Naive thymus-derived CD8-positive, alpha-beta T cell (primary cell): ENCODE measurements at regions not wholly inside any gene's neighbourhood (a gene's known extent, or its start where the extent isn't known, plus 50 kb on each side); places are given as distances from the start of the nearest gene placed in this dataset.

Source experiments
- ATAC-seq, 2 donors: fragments of 150-1000 bp; cut with Tn5 transposase in 1 of 2; sonication (Bioruptor Pico), chemical (Tn5 transposase) in 1 of 2; 1 replicate in 1 of 2; 2 replicates in 1 of 2; pipeline ENCODE4 v1.10.0; 2021; ENCODE audit warnings: mild to moderate bottlenecking in 2 of 2, moderate library complexity in 2 of 2
- POLR2A ChIA-PET: fragments of 350-600 bp; sonication (Branson Sonifier 250); formaldehyde crosslinking; loops from one replicate; lab custom pipeline; 2021; ENCODE audit warnings: antibody characterized with exemption; lab: Charles Lee
- DNase-seq, 10 donors: peaks; one replicate each; pipeline versions ENCODE4 v3.0.0 to v3.0.0-alpha.2; 2020 to 2022
- H3K27ac Mint-ChIP-seq, 10 donors: one replicate each; pipeline ENCODE4 v1.8.0; 2020 to 2022; ENCODE audit warnings: mild to moderate bottlenecking in 10 of 10, mixed read lengths in 10 of 10, moderate library complexity in 4 of 10, inconsistent platforms in 1 of 10
- H3K27me3 Mint-ChIP-seq, 5 donors: one replicate each; pipeline ENCODE4 v1.8.0; 2021 to 2022; ENCODE audit warnings: mixed read lengths in 5 of 5
- H3K36me3 Mint-ChIP-seq, 3 donors: one replicate each; pipeline ENCODE4 v1.8.0; 2020 to 2022; ENCODE audit warnings: mixed read lengths in 3 of 3, mild to moderate bottlenecking in 2 of 3, inconsistent platforms in 1 of 3
- H3K4me1 Mint-ChIP-seq, 4 donors: one replicate each; pipeline ENCODE4 v1.8.0; 2021 to 2022; ENCODE audit warnings: mixed read lengths in 4 of 4
- H3K4me3 Mint-ChIP-seq, 10 donors: one replicate each; pipeline ENCODE4 v1.8.0; 2020 to 2022; ENCODE audit warnings: mild to moderate bottlenecking in 10 of 10, mixed read lengths in 10 of 10, moderate library complexity in 6 of 10, inconsistent platforms in 1 of 10
- H3K9me3 Mint-ChIP-seq, 9 donors: one replicate each; pipeline ENCODE4 v1.8.0; 2020 to 2022; ENCODE audit warnings: mixed read lengths in 9 of 9, mild to moderate bottlenecking in 3 of 9, inconsistent platforms in 1 of 9, moderate library complexity in 1 of 9

DNA sequence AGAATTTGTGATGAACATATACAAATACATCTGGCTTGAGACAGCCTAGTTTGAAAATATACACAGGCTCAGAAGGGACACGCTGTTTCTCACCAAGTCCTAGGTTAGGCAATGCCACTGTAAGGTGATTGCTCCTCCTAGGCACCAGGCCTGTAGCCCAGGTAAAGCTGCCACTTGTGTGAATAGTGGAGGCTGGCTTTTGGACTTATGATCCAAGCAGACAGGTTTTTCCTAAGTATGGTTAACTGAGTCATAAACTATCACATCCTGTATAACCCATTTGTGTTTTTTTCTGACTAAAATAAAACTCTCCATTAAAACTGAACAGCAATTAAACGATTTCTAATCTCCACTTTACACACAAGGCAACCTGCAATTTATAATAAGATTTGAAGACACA lies 81.0 kb downstream of the SEMA4F start:
- POLR2A ChIA-PET = interaction anchor here (0.6 kb wide), 1 partner anchor 22 kb away, joined by 5 read pairs; no protein-coding TSS in a partner anchor
- DNase-seq = no peak
- Mint-ChIP-seq H3K36me3 (peaks cover 2 to 21% (median 11%) of the 10 kb centered on the region in 3 donors), H3K9me3 (peaks cover 1 to 23% (median 16%) of the 10 kb centered on the region in 9 donors), H3K27me3 (peaks cover 0 to 18% (median 6%) of the 10 kb centered on the region in 5 donors), H3K4me3 (no peak overlapping the region), H3K27ac (no peak overlapping the region), H3K4me1 (peaks cover 0 to 6% (median under 1%) of the 10 kb centered on the region in 4 donors)
- ATAC-seq = no peak

DNA sequence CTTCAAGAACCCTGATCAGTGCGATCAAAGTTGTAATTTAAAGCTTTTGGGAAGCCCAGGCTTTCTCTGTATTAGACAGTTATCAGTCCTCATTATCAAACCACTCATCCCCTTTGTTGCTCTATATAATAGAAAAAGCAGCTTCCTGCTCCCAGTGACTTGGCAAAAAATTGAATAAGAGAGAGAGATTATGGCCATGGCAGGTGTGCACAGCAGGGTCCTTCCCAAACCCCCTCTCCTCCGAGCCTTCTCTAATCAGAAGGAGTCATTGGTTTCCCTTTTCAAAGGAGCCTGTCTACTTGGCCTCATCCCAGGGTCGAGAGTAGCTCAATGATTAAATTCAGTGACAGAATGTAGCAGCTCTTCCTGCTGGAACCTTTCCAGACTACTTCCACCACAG lies 81.5 kb downstream of the SEMA4F start:
- H3K4me1 Mint-ChIP-seq = peaks cover 0 to 6% (median under 1%) of the 10 kb centered on the region in 4 donors
- no peak overlapping the region for H3K27ac Mint-ChIP-seq
- H3K36me3 Mint-ChIP-seq = peaks cover 2 to 17% (median 11%) of the 10 kb centered on the region in 3 donors
- POLR2A ChIA-PET = no interaction called here
- ATAC-seq = no peak
- H3K27me3 Mint-ChIP-seq = peaks cover 0 to 18% (median 6%) of the 10 kb centered on the region in 5 donors
- peaks cover 1 to 18% (median 11%) of the 10 kb centered on the region in 9 donors for H3K9me3 Mint-ChIP-seq
- no peak overlapping the region for H3K4me3 Mint-ChIP-seq
- no peak for DNase-seq

DNA sequence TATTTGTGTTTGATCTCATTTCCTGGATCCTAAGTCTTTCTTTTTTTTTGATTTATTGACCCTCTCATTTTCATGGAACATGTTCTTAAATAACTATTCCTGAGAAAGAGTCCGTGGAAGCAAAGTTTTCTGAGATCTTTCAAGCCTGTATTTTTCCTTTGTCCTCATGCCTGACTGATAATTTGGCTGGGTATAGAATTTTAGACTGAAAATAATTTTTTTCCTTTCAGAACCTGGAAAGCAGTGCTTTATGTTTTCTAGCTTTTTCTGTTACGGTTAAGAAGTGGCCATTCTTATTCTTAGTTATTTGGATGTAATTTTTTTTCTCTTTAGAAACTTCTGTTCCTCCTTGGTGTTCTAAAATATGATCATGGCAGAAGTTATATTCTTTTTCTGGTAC lies 82.5 kb downstream of the SEMA4F start:
- Mint-ChIP-seq H3K27me3 (peaks cover 0 to 20% (median 8%) of the 10 kb centered on the region in 5 donors), H3K4me1 (peaks cover 0 to 6% (median under 1%) of the 10 kb centered on the region in 4 donors), H3K36me3 (peaks cover 2 to 13% (median 11%) of the 10 kb centered on the region in 3 donors), H3K4me3 (no peak overlapping the region), H3K27ac (no peak overlapping the region), H3K9me3 (peaks cover 1 to 18% (median 11%) of the 10 kb centered on the region in 9 donors)
- POLR2A ChIA-PET = no interaction called here
- DNase-seq (no peak), ATAC-seq (no peak)

- ATAC-seq (no peak), DNase-seq (no peak)
- Mint-ChIP-seq H3K9me3 (peaks cover 1 to 18% (median 11%) of the 10 kb centered on the region in 9 donors), H3K27ac (no peak overlapping the region), H3K36me3 (peaks cover 2 to 13% (median 11%) of the 10 kb centered on the region in 3 donors), H3K4me3 (no peak overlapping the region), H3K27me3 (peaks cover 0 to 22% (median 10%) of the 10 kb centered on the region in 5 donors), H3K4me1 (peaks cover 0 to 6% (median under 1%) of the 10 kb centered on the region in 4 donors)
- POLR2A ChIA-PET = no interaction called here
Measured at GRCh38 chr2:74738586-74738985, 84.5 kb downstream of the SEMA4F start.

GRCh38 chr2:74739129-74739528 lies 85.1 kb downstream of the SEMA4F start:
- POLR2A ChIA-PET = no interaction called here
- DNase-seq = no peak
- ATAC-seq = no peak
- H3K27ac Mint-ChIP-seq = no peak overlapping the region
- H3K27me3 Mint-ChIP-seq = peaks cover 0 to 18% (median 8%) of the 10 kb centered on the region in 5 donors
- H3K4me3 Mint-ChIP-seq = no peak overlapping the region
- H3K4me1 Mint-ChIP-seq = peaks cover 0 to 6% (median under 1%) of the 10 kb centered on the region in 4 donors
- peaks cover 1 to 18% (median 11%) of the 10 kb centered on the region in 9 donors for H3K9me3 Mint-ChIP-seq
- H3K36me3 Mint-ChIP-seq = peaks cover 2 to 13% (median 11%) of the 10 kb centered on the region in 3 donors

DNA sequence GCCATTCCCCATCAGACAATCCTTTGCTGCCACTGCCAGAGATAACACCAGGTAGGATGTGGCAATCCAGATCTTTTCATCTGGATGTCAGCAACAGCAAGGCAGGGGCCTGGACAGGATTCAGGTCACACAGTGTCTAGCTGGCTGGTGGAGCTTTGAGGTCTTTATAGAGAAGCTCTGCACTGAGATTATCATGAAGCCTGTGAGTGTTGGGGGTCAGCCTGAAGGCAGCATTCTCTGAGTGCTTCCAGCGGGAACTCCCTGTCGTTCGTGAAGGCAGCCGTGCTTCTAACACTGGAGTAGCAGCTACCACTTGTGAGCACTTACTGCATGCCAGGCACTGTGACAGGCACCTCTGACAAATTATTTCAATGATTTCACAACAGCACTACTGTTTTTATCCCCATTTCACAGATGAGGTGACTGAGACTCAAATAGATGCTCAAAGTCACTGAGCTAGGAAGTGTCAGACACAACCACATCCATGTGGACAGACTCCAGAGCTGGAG lies 85.7 kb downstream of the SEMA4F start:
- Mint-ChIP-seq H3K36me3 (peaks cover 2 to 13% (median 11%) of the 10 kb centered on the region in 3 donors), H3K4me3 (no peak overlapping the region), H3K27me3 (peaks cover 0 to 14% (median 7%) of the 10 kb centered on the region in 5 donors), H3K4me1 (peaks cover 0 to 6% (median under 1%) of the 10 kb centered on the region in 4 donors), H3K9me3 (peaks cover 1 to 18% (median 11%) of the 10 kb centered on the region in 9 donors), H3K27ac (no peak overlapping the region)
- DNase-seq (no peak), ATAC-seq (no peak)
- POLR2A ChIA-PET = no interaction called here

DNA sequence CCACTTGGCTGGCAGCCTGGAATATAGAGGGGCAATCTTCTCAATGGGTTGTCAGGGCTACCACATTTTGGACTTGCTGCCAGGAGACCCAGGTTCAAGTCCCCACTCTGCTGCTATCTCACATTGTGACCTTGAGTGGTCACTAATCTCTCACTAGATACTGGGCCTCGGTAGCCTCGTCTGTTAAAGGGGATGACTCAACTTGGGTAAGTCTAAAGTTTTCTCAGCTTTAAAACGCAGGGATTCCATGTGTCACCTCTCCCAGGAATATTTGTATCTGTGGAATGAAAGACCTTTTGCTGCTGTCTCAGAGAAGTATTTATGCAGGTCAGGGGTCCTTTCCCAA lies 86.3 kb downstream of the SEMA4F start:
- H3K9me3 Mint-ChIP-seq = peaks cover 1 to 18% (median 11%) of the 10 kb centered on the region in 9 donors
- POLR2A ChIA-PET = no interaction called here
- H3K27me3 Mint-ChIP-seq = peaks cover 0 to 14% (median 7%) of the 10 kb centered on the region in 5 donors
- peaks cover 0 to 3% (median 0%) of the 10 kb centered on the region in 4 donors for H3K4me1 Mint-ChIP-seq
- H3K4me3 Mint-ChIP-seq = no peak overlapping the region
- DNase-seq (no peak), ATAC-seq (no peak)
- H3K27ac Mint-ChIP-seq = no peak overlapping the region
- H3K36me3 Mint-ChIP-seq = peaks cover 2 to 13% (median 11%) of the 10 kb centered on the region in 3 donors

DNA sequence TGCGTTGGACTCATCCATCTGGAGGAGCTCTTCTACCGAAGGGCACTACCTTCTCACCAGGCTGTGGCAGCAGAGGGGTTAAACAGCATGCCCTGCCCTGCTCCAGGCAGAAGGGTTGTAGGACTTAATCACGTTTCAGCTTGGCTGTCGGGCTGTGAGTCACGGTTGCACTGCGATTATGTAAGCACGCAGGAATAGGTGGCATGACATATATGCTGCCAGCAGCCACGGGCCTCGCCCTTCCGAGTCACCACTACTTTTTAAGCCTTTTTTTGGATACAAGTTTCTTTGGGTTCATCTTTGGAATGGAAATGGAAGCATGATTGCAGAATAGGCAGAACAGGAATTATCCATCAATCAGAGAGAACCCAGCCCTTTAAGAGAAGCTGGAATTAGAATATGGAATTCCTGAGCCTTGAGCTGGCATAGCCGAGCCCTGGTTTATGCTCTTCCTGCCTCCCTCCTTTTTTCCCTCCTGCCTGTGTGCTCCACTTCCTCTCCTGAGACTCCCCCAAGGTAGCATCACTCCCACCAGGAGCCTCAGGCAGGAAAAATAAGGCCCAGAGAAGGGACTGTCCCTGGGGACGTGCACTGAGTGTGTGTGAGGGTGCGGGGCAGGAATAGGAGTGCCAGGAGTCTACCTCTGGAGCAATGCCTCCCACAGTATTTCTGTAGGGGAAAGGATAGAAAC lies 86.8 kb downstream of the SEMA4F start:
- Mint-ChIP-seq H3K27ac (no peak overlapping the region), H3K4me1 (no peaks in the 10 kb centered on the region), H3K36me3 (peaks cover 2 to 13% (median 11%) of the 10 kb centered on the region in 3 donors), H3K27me3 (peaks cover 0 to 14% (median 7%) of the 10 kb centered on the region in 5 donors), H3K4me3 (no peak overlapping the region), H3K9me3 (peaks cover 1 to 18% (median 11%) of the 10 kb centered on the region in 9 donors)
- no peak for ATAC-seq
- no peak for DNase-seq
- POLR2A ChIA-PET = no interaction called here

- Mint-ChIP-seq H3K4me3 (no peak overlapping the region), H3K4me1 (peaks cover 0 to 3% (median 0%) of the 10 kb centered on the region in 4 donors), H3K9me3 (peaks cover 1 to 11% (median 8%) of the 10 kb centered on the region in 9 donors), H3K36me3 (peaks cover 2 to 9% (median 7%) of the 10 kb centered on the region in 3 donors), H3K27me3 (peaks cover 0 to 12% (median 7%) of the 10 kb centered on the region in 5 donors), H3K27ac (no peak overlapping the region)
- DNase-seq (no peak), ATAC-seq (no peak)
- POLR2A ChIA-PET = no interaction called here
Measured at GRCh38 chr2:74741629-74742028, 87.6 kb downstream of the SEMA4F start.

GRCh38 chr2:74742471-74742870 lies 88.4 kb downstream of the SEMA4F start:
- Mint-ChIP-seq H3K36me3 (peaks cover 0 to 1% (median under 1%) of the 10 kb centered on the region in 3 donors), H3K4me3 (no peak overlapping the region), H3K9me3 (peaks cover 0 to 3% (median 1%) of the 10 kb centered on the region in 9 donors), H3K4me1 (peaks cover 0 to 3% (median 0%) of the 10 kb centered on the region in 4 donors), H3K27me3 (peaks cover 0 to 9% (median 5%) of the 10 kb centered on the region in 5 donors), H3K27ac (no peak overlapping the region)
- ATAC-seq (no peak), DNase-seq (no peak)
- POLR2A ChIA-PET = no interaction called here

GRCh38 chr2:74743039-74743438 lies 89.0 kb downstream of the SEMA4F start:
- Mint-ChIP-seq H3K27me3 (peaks cover 3 to 9% (median 8%) of the 10 kb centered on the region in 5 donors), H3K36me3 (no peaks in the 10 kb centered on the region), H3K27ac (peak overlapping the region in 1 of 10 donors; percentile 66), H3K4me1 (peaks cover 0 to 3% (median 0%) of the 10 kb centered on the region in 4 donors), H3K9me3 (no peaks in the 10 kb centered on the region), H3K4me3 (no peak overlapping the region)
- DNase-seq = no peak
- no peak for ATAC-seq
- POLR2A ChIA-PET = no interaction called here

GRCh38 chr2:74743778-74744177 lies 89.7 kb downstream of the SEMA4F start:
- DNase-seq = no peak
- H3K4me1 Mint-ChIP-seq = peaks cover 0 to 3% (median 0%) of the 10 kb centered on the region in 4 donors
- H3K27me3 Mint-ChIP-seq = peaks cover 7 to 12% (median 9%) of the 10 kb centered on the region in 5 donors
- ATAC-seq = no peak
- no peak overlapping the region for H3K27ac Mint-ChIP-seq
- H3K36me3 Mint-ChIP-seq = no peaks in the 10 kb centered on the region
- H3K4me3 Mint-ChIP-seq = no peak overlapping the region
- POLR2A ChIA-PET = no interaction called here
- no peaks in the 10 kb centered on the region for H3K9me3 Mint-ChIP-seq
